ENCODE measurements at regions not wholly inside any gene's neighbourhood (a gene's known extent, or its start where the extent isn't known, plus 50 kb on each side); places are given as distances from the start of the nearest gene placed in this dataset.

GRCh38 chr6:21859193-21859735 is 265.7 kb downstream of the SOX4 start:
- 89% methylated on average over 2 of the region's 6 CpGs for WGBS (ENCODE audit: insufficient coverage)
- Histone ChIP-seq H3K4me2 (replicated peaks; ENCODE audit: low read depth, low read length, poor library complexity, severe bottlenecking) (no peak overlapping the region), H3K9me3 (ENCODE audit: control extremely low read depth in 1 of 3, control insufficient read depth in 2 of 3, insufficient read depth in 1 of 3, low read length in 2 of 3) (no peaks in the 10 kb centered on the region), H3K27ac (ENCODE audit: low read length in 2 of 2) (no peak overlapping the region), H3K36me3 (replicated peaks in 1 of 2; ENCODE audit: control extremely low read depth in 1 of 2, control insufficient read depth in 1 of 2, extremely low read depth in 1 of 2, insufficient read depth in 2 of 2, low read length in 1 of 2) (no peaks in the 10 kb centered on the region), H3K4me1 (ENCODE audit: control insufficient read depth in 2 of 2, insufficient read depth in 2 of 2, low read length in 2 of 2) (no peaks in the 10 kb centered on the region), H2AFZ (ENCODE audit: insufficient read depth, low read depth, low read length, poor library complexity, severe bottlenecking) (no peak overlapping the region), H4K20me1 (ENCODE audit: control insufficient read depth, insufficient read depth, low read length, poor library complexity, severe bottlenecking) (no peaks in the 10 kb centered on the region), H3K4me3 (ENCODE audit: control extremely low read depth in 1 of 5, extremely low read depth in 1 of 5, insufficient read depth in 1 of 5, low read depth in 2 of 5, low read length in 4 of 5) (no peak overlapping the region), H3K27me3 (replicated peaks in 1 of 4; ENCODE audit: control extremely low read depth in 1 of 4, control insufficient read depth in 3 of 4, insufficient read depth in 4 of 4, low read length in 3 of 4) (no peaks in the 10 kb centered on the region), H3K9ac (ENCODE audit: low read length) (no peak overlapping the region), H3K79me2 (ENCODE audit: control insufficient read depth, insufficient read depth, low read length) (no peaks in the 10 kb centered on the region)
- intact Hi-C loops (cut with micrococcal nuclease): no loop called here
- CTCF ChIA-PET: no interaction called here
- no peak for DNase-seq
- POLR2A ChIA-PET: no interaction called here
- no peak for TF ChIP-seq EZH2 (IDR thresholded peaks at IDR 0.05; ENCODE audit: borderline replicate concordance, insufficient read depth, low read depth, low read length, poor library complexity, severe bottlenecking)
- TF ChIP-seq CTCF (IDR thresholded peaks at IDR 0.05): no peak
- no peak for ATAC-seq (ENCODE audit: low read depth)
- Mint-ChIP-seq H3K27ac (no peak overlapping the region), H3K4me1 (no peaks in the 10 kb centered on the region), H3K9me3 (ENCODE audit: insufficient read depth) (no peaks in the 10 kb centered on the region), H3K27me3 (no peaks in the 10 kb centered on the region), H3K4me3 (no peak overlapping the region)

DNA sequence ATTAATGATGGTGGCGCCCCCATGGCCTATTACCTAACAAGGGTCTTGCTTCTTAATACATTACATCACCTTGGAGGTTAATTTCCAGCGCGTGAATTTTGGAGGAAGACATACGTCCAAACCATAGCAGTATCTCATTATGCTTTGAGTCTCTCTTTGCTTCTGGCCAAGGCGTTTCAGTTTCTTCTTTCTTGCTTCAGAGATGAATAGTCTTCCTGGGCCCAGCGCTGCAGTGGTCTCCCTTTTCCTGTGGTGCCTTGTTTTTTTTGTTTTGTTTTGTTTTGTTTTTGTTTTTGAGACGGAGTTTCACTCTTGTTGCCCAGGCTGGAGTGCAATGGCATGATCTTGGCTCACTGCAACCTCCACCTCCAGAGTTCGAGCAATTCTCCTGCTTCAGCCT is 268.4 kb downstream of the SOX4 start:
- H3K9ac ChIP-seq (ENCODE audit: low read length): no peak overlapping the region
- TF ChIP-seq CTCF (IDR thresholded peaks at IDR 0.05) (no peak), EZH2 (IDR thresholded peaks at IDR 0.05; ENCODE audit: borderline replicate concordance, insufficient read depth, low read depth, low read length, poor library complexity, severe bottlenecking) (no peak)
- H3K4me3 ChIP-seq (ENCODE audit: control extremely low read depth in 1 of 5, extremely low read depth in 1 of 5, insufficient read depth in 1 of 5, low read depth in 2 of 5, low read length in 4 of 5): no peak overlapping the region
- H3K4me1 ChIP-seq (ENCODE audit: control insufficient read depth in 2 of 2, insufficient read depth in 2 of 2, low read length in 2 of 2): no peaks in the 10 kb centered on the region
- no peak overlapping the region for H3K27ac ChIP-seq (ENCODE audit: low read length in 2 of 2)
- DNase-seq (no peak), ATAC-seq (ENCODE audit: low read depth) (no peak)
- no peaks in the 10 kb centered on the region for H3K79me2 ChIP-seq (ENCODE audit: control insufficient read depth, insufficient read depth, low read length)
- no peaks in the 10 kb centered on the region for H4K20me1 ChIP-seq (ENCODE audit: control insufficient read depth, insufficient read depth, low read length, poor library complexity, severe bottlenecking)
- no peaks in the 10 kb centered on the region for H3K27me3 ChIP-seq (replicated peaks in 1 of 4; ENCODE audit: control extremely low read depth in 1 of 4, control insufficient read depth in 3 of 4, insufficient read depth in 4 of 4, low read length in 3 of 4)
- Mint-ChIP-seq H3K4me1 (no peaks in the 10 kb centered on the region), H3K27ac (no peak overlapping the region), H3K4me3 (no peak overlapping the region), H3K9me3 (ENCODE audit: insufficient read depth) (no peaks in the 10 kb centered on the region), H3K27me3 (no peaks in the 10 kb centered on the region)
- whole genome bisulfite sequencing (ENCODE audit: insufficient coverage): 95% methylated on average over 6 of the region's 8 CpGs
- no peak overlapping the region for H3K4me2 ChIP-seq (replicated peaks; ENCODE audit: low read depth, low read length, poor library complexity, severe bottlenecking)
- H3K9me3 ChIP-seq (ENCODE audit: control extremely low read depth in 1 of 3, control insufficient read depth in 2 of 3, insufficient read depth in 1 of 3, low read length in 2 of 3): no peaks in the 10 kb centered on the region
- intact Hi-C loops (cut with micrococcal nuclease): no loop called here
- no peak overlapping the region for H2AFZ ChIP-seq (ENCODE audit: insufficient read depth, low read depth, low read length, poor library complexity, severe bottlenecking)
- no peaks in the 10 kb centered on the region for H3K36me3 ChIP-seq (replicated peaks in 1 of 2; ENCODE audit: control extremely low read depth in 1 of 2, control insufficient read depth in 1 of 2, extremely low read depth in 1 of 2, insufficient read depth in 2 of 2, low read length in 1 of 2)
- ChIA-PET CTCF (no interaction called here), POLR2A (no interaction called here)

Measured in B cell (primary cell).